Thymus (tissue), 11 donors: ENCODE measurements at regions not wholly inside any gene's neighbourhood (a gene's known extent, or its start where the extent isn't known, plus 50 kb on each side); places are given as distances from the start of the nearest gene placed in this dataset.
"Not testable (repeated sequence)": the region's sequence is repeated elsewhere in the genome, so short reads cannot be mapped to it uniquely, and the experiment has no call there.

Experiments used
- DNase-seq, 9 donors: peaks; one replicate each; pipeline ENCODE4 v3.0.0-alpha.2; 2013; ENCODE audit warnings: low spot score in 9 of 9, low read depth in 6 of 9, missing footprints in 1 of 9
- H3K27ac ChIP-seq, 2 donors: one replicate each; pipeline ENCODE4 v1.5.1; 2013; ENCODE audit warnings: control low read depth in 1 of 2, low read depth in 1 of 2, low read length in 1 of 2, mild to moderate bottlenecking in 1 of 2, moderate library complexity in 1 of 2
- H3K27me3 ChIP-seq, 2 donors: one replicate each; pipeline ENCODE4 v1.5.1; 2013; ENCODE audit warnings: low read length in 1 of 2; ENCODE audit not compliant: control insufficient read depth in 2 of 2, insufficient read depth in 1 of 2
- H3K36me3 ChIP-seq, 2 donors: one replicate each; pipeline ENCODE4 v1.5.1; 2013; ENCODE audit warnings: low read length in 1 of 2, mild to moderate bottlenecking in 1 of 2, moderate library complexity in 1 of 2; ENCODE audit not compliant: control insufficient read depth in 2 of 2, insufficient read depth in 2 of 2
- H3K4me1 ChIP-seq, 2 donors: one replicate each; pipeline ENCODE4 v1.5.1; 2013; ENCODE audit warnings: low read length in 2 of 2; ENCODE audit not compliant: control insufficient read depth in 2 of 2, insufficient read depth in 2 of 2
- H3K4me3 ChIP-seq, 2 donors: one replicate each; pipeline ENCODE4 v1.5.1; 2013; ENCODE audit warnings: low read length in 2 of 2, control low read depth in 1 of 2, mild to moderate bottlenecking in 1 of 2
- H3K9me3 ChIP-seq, 2 donors: one replicate each; pipeline ENCODE4 v1.5.1; 2013; ENCODE audit warnings: low read length in 1 of 2, mild to moderate bottlenecking in 1 of 2; ENCODE audit not compliant: control insufficient read depth in 2 of 2, insufficient read depth in 1 of 2
- WGBS: extraction: QIAGEN DNeasy Blood & Tissue Kit; methylation state at CpG from one replicate; pipeline ENCODE4 v1.1.7; 2013; 5-methylcytosine and 5-hydroxymethylcytosine counted together
- donor health status: healthy.

GRCh38 chr4:25981749-25982148 is 67.7 kb downstream of the SMIM20 start:
- no peak overlapping the region for H3K4me3 ChIP-seq
- no peaks in the 10 kb centered on the region for H3K27me3 ChIP-seq
- no peaks in the 10 kb centered on the region for H3K36me3 ChIP-seq
- 90% methylated on average over 3 of the region's 3 CpGs for WGBS
- H3K9me3 ChIP-seq: no peaks in the 10 kb centered on the region
- no peak overlapping the region for H3K27ac ChIP-seq
- no peak for DNase-seq
- no peaks in the 10 kb centered on the region for H3K4me1 ChIP-seq

DNA sequence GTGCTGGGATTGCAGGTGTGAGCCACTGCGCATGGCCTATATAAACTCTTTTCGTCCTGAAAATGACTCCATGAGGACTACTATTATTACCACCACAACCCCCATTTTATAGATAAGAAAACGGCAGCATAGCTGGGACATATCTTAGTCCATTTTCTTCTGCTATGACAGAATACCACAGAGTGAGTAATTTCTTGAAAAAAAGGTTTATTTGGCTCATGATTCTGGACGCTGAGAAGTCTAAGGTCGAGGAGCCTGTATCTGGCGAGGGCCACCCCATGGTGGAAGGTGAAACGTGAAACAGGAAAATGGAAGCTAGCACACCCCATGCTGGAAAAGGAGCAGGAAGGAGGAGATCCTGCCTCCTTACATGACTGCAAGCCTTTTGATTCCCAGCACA is 68.9 kb downstream of the SMIM20 start:
- no peaks in the 10 kb centered on the region for H3K4me1 ChIP-seq
- no peaks in the 10 kb centered on the region for H3K36me3 ChIP-seq
- H3K4me3 ChIP-seq: no peak overlapping the region
- H3K9me3 ChIP-seq: no peaks in the 10 kb centered on the region
- no peak for DNase-seq
- no peaks in the 10 kb centered on the region for H3K27me3 ChIP-seq
- 95% methylated on average over 7 of the region's 7 CpGs for WGBS
- H3K27ac ChIP-seq: no peak overlapping the region

DNA sequence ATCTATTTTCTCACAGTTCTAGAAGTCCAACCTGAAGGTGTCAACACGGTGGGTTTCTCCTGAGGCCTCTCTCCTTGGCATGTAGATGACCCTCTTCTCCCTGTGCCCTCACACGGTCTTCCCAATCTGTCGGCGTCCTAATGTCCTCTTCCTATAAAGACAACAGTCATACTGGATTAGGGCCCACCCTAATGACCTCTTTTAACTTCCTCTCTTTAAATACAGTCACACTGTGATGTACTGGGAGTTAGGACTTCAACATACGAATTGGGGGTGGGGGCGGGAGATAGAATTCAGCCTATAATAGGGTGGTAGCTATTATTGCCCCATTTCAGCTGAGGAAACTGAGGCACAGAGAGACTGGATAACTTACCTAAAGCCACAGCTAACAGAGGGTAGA is 70.2 kb downstream of the SMIM20 start:
- no peak overlapping the region for H3K4me3 ChIP-seq
- no peaks in the 10 kb centered on the region for H3K27me3 ChIP-seq
- no peak for DNase-seq
- no peaks in the 10 kb centered on the region for H3K36me3 ChIP-seq
- WGBS: 95% methylated on average over 6 of the region's 6 CpGs
- no peak overlapping the region for H3K27ac ChIP-seq
- no peaks in the 10 kb centered on the region for H3K4me1 ChIP-seq
- H3K9me3 ChIP-seq: no peaks in the 10 kb centered on the region

GRCh38 chr4:25984796-25985195 is 70.8 kb downstream of the SMIM20 start:
- no peaks in the 10 kb centered on the region for H3K36me3 ChIP-seq
- H3K27ac ChIP-seq: no peak overlapping the region
- H3K27me3 ChIP-seq: no peaks in the 10 kb centered on the region
- 86% methylated on average over 5 of the region's 5 CpGs for WGBS
- no peaks in the 10 kb centered on the region for H3K4me1 ChIP-seq
- H3K9me3 ChIP-seq: no peaks in the 10 kb centered on the region
- no peak overlapping the region for H3K4me3 ChIP-seq
- DNase-seq: no peak

DNA sequence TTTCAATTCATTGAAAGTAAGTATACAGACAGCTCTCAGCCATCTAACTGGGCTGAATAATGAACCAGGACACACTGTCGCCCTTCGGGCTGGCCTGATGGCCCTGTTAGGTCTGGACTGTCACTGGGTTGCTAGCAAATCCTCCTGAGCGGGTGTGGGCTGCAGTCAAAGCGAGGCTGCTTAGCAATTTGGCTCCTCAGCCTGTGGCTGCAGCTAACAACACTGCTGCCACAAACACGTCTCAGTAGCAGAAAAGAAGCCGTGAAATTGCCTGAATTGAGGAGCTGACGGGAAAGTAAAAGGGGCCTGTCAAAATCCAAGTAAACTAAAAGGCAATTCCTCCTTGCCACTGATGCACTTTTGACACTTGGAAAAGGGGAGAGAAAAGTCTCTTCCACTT is 72.8 kb downstream of the SMIM20 start:
- DNase-seq: no peak
- Histone ChIP-seq H3K27me3 (no peaks in the 10 kb centered on the region), H3K4me1 (no peaks in the 10 kb centered on the region), H3K4me3 (no peak overlapping the region), H3K36me3 (no peaks in the 10 kb centered on the region), H3K9me3 (no peaks in the 10 kb centered on the region), H3K27ac (no peak overlapping the region)
- WGBS: 96% methylated on average over 7 of the region's 7 CpGs

DNA sequence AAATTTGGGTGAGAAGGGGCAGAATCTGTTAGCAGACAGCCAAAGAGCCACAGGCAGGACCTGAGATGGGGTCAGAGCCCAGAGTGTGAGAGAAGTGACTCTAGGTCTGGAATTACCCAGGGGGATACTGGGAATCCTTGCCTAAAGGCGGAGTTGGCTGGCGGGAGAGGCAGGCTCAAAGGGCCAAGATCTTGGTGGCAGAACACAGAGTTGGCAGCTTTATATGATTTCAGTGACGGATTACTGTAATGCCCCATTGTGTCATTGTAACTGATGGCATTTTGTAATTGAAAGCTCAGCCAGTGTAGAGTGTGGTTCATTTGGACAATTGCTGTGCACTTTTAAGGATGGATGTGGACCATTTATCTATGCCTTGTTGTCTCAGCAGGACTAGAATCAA is 77.3 kb downstream of the SMIM20 start:
- H3K27ac ChIP-seq: no peak overlapping the region
- H3K4me3 ChIP-seq: no peak overlapping the region
- H3K4me1 ChIP-seq: no peaks in the 10 kb centered on the region
- H3K9me3 ChIP-seq: no peaks in the 10 kb centered on the region
- H3K36me3 ChIP-seq: no peaks in the 10 kb centered on the region
- H3K27me3 ChIP-seq: no peaks in the 10 kb centered on the region
- WGBS: 96% methylated on average over 3 of the region's 3 CpGs
- DNase-seq: no peak

- no peaks in the 10 kb centered on the region for H3K36me3 ChIP-seq
- peak in 1 of 9 donors; percentile 13 for DNase-seq
- H3K27me3 ChIP-seq: no peaks in the 10 kb centered on the region
- no peaks in the 10 kb centered on the region for H3K9me3 ChIP-seq
- no peak overlapping the region for H3K27ac ChIP-seq
- no peaks in the 10 kb centered on the region for H3K4me1 ChIP-seq
- H3K4me3 ChIP-seq: no peak overlapping the region
- WGBS: 82% methylated on average over 16 of the region's 16 CpGs
Observed at GRCh38 chr4:25993395-25994185, 79.6 kb downstream of the SMIM20 start.

DNA sequence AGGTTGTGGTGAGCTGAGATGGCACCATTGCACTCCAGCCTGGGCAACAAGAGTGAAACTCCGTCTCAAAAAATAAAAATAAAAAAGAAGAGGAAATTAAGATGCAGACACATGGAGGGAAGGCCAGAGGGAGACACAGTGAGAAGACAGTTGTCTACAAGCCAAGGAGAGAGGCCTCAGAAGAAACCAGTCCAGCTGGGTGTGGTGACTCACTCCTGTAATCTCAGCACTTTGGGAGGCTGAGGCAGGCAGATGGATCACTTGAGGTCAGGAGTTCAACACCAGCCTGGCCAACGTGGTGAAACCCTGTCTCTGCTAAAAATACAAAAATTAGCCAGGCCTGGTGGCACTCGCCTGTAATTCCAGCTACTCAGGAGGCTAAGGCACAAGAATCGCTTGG is 80.6 kb downstream of the SMIM20 start:
- WGBS: 93% methylated on average over 4 of the region's 4 CpGs
- not testable (repeated sequence) for H3K27ac ChIP-seq, DNase-seq, H3K36me3 ChIP-seq, H3K4me1 ChIP-seq, H3K27me3 ChIP-seq, H3K4me3 ChIP-seq, H3K9me3 ChIP-seq

GRCh38 chr4:26000274-26000950 is 86.4 kb downstream of the SMIM20 start:
- Histone ChIP-seq H3K27me3 (peaks cover 0 to 2% of the 10 kb centered on the region in 2 donors), H3K4me1 (no peaks in the 10 kb centered on the region), H3K27ac (no peak overlapping the region), H3K4me3 (no peak overlapping the region), H3K9me3 (no peaks in the 10 kb centered on the region), H3K36me3 (no peaks in the 10 kb centered on the region)
- DNase-seq: peak in 1 of 9 donors; percentile 10
- WGBS: 95% methylated on average over 2 of the region's 2 CpGs
